Stimulated activated naive B cell treated with anti-CD40 and anti-IgM and Interleukin-4, amounts not matched to agents 10 μg/mL and 1 μg/mL and 100 μg/mL, for 72 hours (primary cell): ENCODE measurements at regions not wholly inside any gene's neighbourhood (a gene's known extent, or its start where the extent isn't known, plus 50 kb on each side); places are given as distances from the start of the nearest gene placed in this dataset.
A peak's percentile ranks its signal among the peaks of the same experiment; 100 is the strongest.
"Not testable (repeated sequence)": the region's sequence is repeated elsewhere in the genome, so short reads cannot be mapped to it uniquely, and the experiment has no call there.

Experiments
- ATAC-seq, 2 donors: fragments of 150-1000 bp; cut with Tn5 transposase; replicated peaks; 2 replicates each; pipeline ENCODE4 v1.10.0; 2021; ENCODE audit warnings: moderate library complexity in 1 of 2
- DNase-seq: peaks from one replicate; pipeline ENCODE4 v3.0.0; 2021
- H3K27ac Mint-ChIP-seq: one replicate; pipeline ENCODE4 v1.8.0; 2022; ENCODE audit warnings: mild to moderate bottlenecking, mixed read lengths
- H3K27me3 Mint-ChIP-seq, 2 donors: one replicate each; pipeline ENCODE4 v1.8.0; 2022; ENCODE audit warnings: mixed read lengths in 2 of 2
- H3K36me3 Mint-ChIP-seq, 2 donors: one replicate each; pipeline ENCODE4 v1.8.0; 2022; ENCODE audit warnings: mixed read lengths in 2 of 2, mild to moderate bottlenecking in 1 of 2
- H3K4me1 Mint-ChIP-seq, 2 donors: one replicate each; pipeline ENCODE4 v1.8.0; 2022; ENCODE audit warnings: mixed read lengths in 2 of 2, mild to moderate bottlenecking in 1 of 2
- H3K4me3 Mint-ChIP-seq, 2 donors: one replicate each; pipeline ENCODE4 v1.8.0; 2022; ENCODE audit warnings: mild to moderate bottlenecking in 2 of 2, mixed read lengths in 2 of 2, moderate library complexity in 1 of 2
- H3K9me3 Mint-ChIP-seq, 2 donors: one replicate each; pipeline ENCODE4 v1.8.0; 2022; ENCODE audit warnings: mixed read lengths in 2 of 2, mild to moderate bottlenecking in 1 of 2

GRCh38 chr9:72471096-72471495 is 50.3 kb upstream of the TMC1 start:
- H3K27ac Mint-ChIP-seq = no peak overlapping the region
- peaks cover 0 to 1% of the 10 kb centered on the region in 2 donors for H3K9me3 Mint-ChIP-seq
- no peak for DNase-seq
- no peak for ATAC-seq
- peaks cover 8 to 14% of the 10 kb centered on the region in 2 donors for H3K4me1 Mint-ChIP-seq
- no peak overlapping the region for H3K4me3 Mint-ChIP-seq
- peaks cover 0 to 4% of the 10 kb centered on the region in 2 donors for H3K27me3 Mint-ChIP-seq
- no peaks in the 10 kb centered on the region for H3K36me3 Mint-ChIP-seq

GRCh38 chr9:72467766-72468738 is 53.4 kb upstream of the TMC1 start:
- H3K9me3 Mint-ChIP-seq = peaks cover 0 to 1% of the 10 kb centered on the region in 2 donors
- DNase-seq (no peak), ATAC-seq (no peak)
- peaks cover 5 to 18% of the 10 kb centered on the region in 2 donors for H3K4me1 Mint-ChIP-seq
- no peaks in the 10 kb centered on the region for H3K36me3 Mint-ChIP-seq
- H3K27me3 Mint-ChIP-seq = peaks cover 4 to 6% of the 10 kb centered on the region in 2 donors
- H3K27ac Mint-ChIP-seq = no peak overlapping the region
- no peak overlapping the region for H3K4me3 Mint-ChIP-seq

GRCh38 chr9:72465593-72465984 is 55.8 kb upstream of the TMC1 start:
- peaks cover 0 to 6% of the 10 kb centered on the region in 2 donors for H3K27me3 Mint-ChIP-seq
- no peak overlapping the region for H3K27ac Mint-ChIP-seq
- DNase-seq = no peak
- peak overlapping the region in 1 of 2 donors; percentile 62 for H3K4me3 Mint-ChIP-seq
- H3K4me1 Mint-ChIP-seq = peaks cover 4 to 15% of the 10 kb centered on the region in 2 donors
- H3K9me3 Mint-ChIP-seq = no peaks in the 10 kb centered on the region
- no peaks in the 10 kb centered on the region for H3K36me3 Mint-ChIP-seq
- ATAC-seq = no peak

GRCh38 chr9:72464857-72465592 is 56.4 kb upstream of the TMC1 start:
- ATAC-seq (peak; percentile 42 to 47), DNase-seq (no peak)
- Mint-ChIP-seq H3K27me3 (peaks cover 0 to 6% of the 10 kb centered on the region in 2 donors), H3K4me1 (peaks cover 4 to 15% of the 10 kb centered on the region in 2 donors), H3K27ac (no peak overlapping the region), H3K4me3 (peak overlapping the region; percentile 62 to 69), H3K9me3 (no peaks in the 10 kb centered on the region), H3K36me3 (no peaks in the 10 kb centered on the region)

GRCh38 chr9:72462340-72462739 is 59.1 kb upstream of the TMC1 start:
- ATAC-seq (no peak), DNase-seq (no peak)
- no peak overlapping the region for H3K4me3 Mint-ChIP-seq
- no peaks in the 10 kb centered on the region for H3K36me3 Mint-ChIP-seq
- H3K4me1 Mint-ChIP-seq = peaks cover 4 to 15% of the 10 kb centered on the region in 2 donors
- peaks cover 0 to 6% of the 10 kb centered on the region in 2 donors for H3K27me3 Mint-ChIP-seq
- H3K27ac Mint-ChIP-seq = no peak overlapping the region
- no peaks in the 10 kb centered on the region for H3K9me3 Mint-ChIP-seq

- Mint-ChIP-seq H3K4me1 (peaks cover 4 to 13% of the 10 kb centered on the region in 2 donors), H3K9me3 (no peaks in the 10 kb centered on the region), H3K36me3 (no peaks in the 10 kb centered on the region), H3K4me3 (no peak overlapping the region), H3K27ac (no peak overlapping the region), H3K27me3 (peaks cover 6 to 7% of the 10 kb centered on the region in 2 donors)
- ATAC-seq (no peak), DNase-seq (no peak)
Measured at GRCh38 chr9:72460342-72461312, 60.8 kb upstream of the TMC1 start.

DNA sequence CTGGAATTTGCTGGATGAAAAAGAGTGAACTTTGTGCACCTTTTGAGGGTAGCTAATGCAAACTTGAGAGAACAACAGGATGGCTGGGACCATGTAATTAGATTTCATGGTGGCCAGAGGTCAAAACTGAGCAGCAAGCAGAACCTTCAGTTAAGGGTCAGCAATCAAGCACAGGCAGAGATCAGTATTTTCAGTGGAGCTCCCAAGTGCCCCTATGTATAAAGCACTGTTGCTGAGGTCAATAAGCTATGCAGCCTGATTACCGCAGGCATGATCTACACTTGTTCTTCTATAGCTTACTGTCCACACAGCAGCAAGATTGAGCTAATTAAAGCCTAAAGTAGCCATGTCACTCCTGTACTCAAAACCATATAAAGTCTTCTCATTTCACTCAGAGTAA is 62.1 kb upstream of the TMC1 start:
- H3K9me3 Mint-ChIP-seq = no peaks in the 10 kb centered on the region
- DNase-seq = no peak
- no peak overlapping the region for H3K27ac Mint-ChIP-seq
- no peaks in the 10 kb centered on the region for H3K4me1 Mint-ChIP-seq
- H3K27me3 Mint-ChIP-seq = peaks cover 4 to 6% of the 10 kb centered on the region in 2 donors
- H3K36me3 Mint-ChIP-seq = no peaks in the 10 kb centered on the region
- no peak overlapping the region for H3K4me3 Mint-ChIP-seq
- ATAC-seq = no peak

DNA sequence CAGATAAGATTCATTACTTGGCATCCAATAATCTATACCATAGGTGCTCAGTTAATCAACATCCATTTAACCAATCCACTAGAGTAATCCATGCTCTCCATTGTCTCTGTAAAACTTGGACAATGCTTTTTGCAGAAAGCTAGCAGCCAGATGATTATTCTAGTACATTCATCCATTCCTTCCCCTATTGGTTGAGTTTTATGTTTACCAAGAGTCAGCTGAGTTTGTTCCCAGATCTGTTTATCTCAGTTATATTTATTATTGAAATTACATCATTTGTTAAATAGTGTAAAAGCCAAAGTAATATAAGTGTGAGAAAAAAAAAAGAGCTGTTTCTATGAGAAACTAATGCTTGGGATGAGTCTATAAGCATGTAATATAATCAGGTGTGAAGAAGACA is 63.3 kb upstream of the TMC1 start:
- no peak for ATAC-seq
- Mint-ChIP-seq H3K27ac (no peak overlapping the region), H3K4me3 (no peak overlapping the region)

DNA sequence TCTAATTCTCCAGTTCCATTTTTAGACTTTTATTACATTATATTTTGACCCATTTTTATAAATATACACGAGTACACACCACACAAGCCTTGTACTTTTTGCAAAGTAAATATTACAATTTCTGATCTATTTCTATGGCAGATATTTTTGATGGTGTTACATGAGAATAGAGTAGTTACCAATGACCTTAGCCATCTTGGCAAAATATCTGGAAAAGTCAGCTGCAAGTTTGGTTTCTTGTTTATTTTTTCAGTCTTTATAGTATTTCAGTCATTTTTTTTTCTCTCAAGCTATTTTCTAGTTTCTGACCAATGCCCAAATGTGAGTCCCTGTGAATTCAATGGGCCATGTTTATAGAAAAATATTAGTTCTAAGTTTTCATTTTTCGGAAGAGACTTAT is 64.0 kb upstream of the TMC1 start:
- Mint-ChIP-seq H3K4me3 (no peak overlapping the region), H3K27ac (no peak overlapping the region), H3K36me3 (no peaks in the 10 kb centered on the region), H3K27me3 (peaks cover 4 to 6% of the 10 kb centered on the region in 2 donors), H3K9me3 (no peaks in the 10 kb centered on the region), H3K4me1 (no peaks in the 10 kb centered on the region)
- DNase-seq = no peak
- ATAC-seq = no peak

More for the DNA sequence above, 63.3 kb upstream of the TMC1 start:
- H3K36me3 Mint-ChIP-seq = no peaks in the 10 kb centered on the region
- H3K27me3 Mint-ChIP-seq = peaks cover 4 to 6% of the 10 kb centered on the region in 2 donors
- no peak for DNase-seq
- H3K4me1 Mint-ChIP-seq = no peaks in the 10 kb centered on the region
- H3K9me3 Mint-ChIP-seq = no peaks in the 10 kb centered on the region

DNA sequence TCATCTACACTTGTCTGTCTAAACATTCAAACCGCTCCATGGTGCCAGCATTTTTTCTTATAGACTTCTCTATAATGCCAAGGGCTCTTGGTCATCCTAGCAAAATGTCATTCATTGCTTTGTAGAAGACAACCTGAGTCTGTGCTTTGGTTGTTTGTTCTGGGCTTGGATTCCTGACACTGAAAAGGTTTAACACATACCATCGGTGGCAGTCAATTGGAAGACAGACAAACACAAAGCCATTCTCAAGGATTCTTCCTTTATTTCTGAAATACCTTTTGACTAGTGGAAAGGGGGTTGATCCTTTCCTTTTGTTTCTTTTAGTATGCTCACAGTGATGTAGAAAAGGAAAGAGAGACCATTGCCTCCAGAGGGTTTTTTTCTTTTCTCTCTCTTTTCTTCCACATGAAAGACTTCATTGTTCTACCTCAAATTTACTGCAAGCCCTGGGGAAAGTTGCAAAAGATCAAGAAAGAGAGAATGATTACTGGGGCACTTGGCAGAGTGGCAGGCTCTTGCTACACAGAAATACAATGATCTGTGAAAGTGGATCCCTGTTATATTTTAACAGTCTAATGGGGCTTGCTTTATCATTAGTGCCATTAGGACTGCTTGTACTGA is 66.4 kb upstream of the TMC1 start:
- Mint-ChIP-seq H3K36me3 (no peaks in the 10 kb centered on the region), H3K9me3 (no peaks in the 10 kb centered on the region), H3K27ac (no peak overlapping the region), H3K27me3 (peaks cover 4 to 6% of the 10 kb centered on the region in 2 donors), H3K4me3 (no peak overlapping the region), H3K4me1 (no peaks in the 10 kb centered on the region)
- no peak for DNase-seq
- ATAC-seq = no peak

- Mint-ChIP-seq H3K27me3 (peaks cover 6 to 13% of the 10 kb centered on the region in 2 donors), H3K36me3 (no peaks in the 10 kb centered on the region), H3K4me3 (no peak overlapping the region), H3K4me1 (no peaks in the 10 kb centered on the region), H3K9me3 (no peaks in the 10 kb centered on the region), H3K27ac (no peak overlapping the region)
- no peak for ATAC-seq
- no peak for DNase-seq
Measured at GRCh38 chr9:72453797-72454196, 67.6 kb upstream of the TMC1 start.

DNA sequence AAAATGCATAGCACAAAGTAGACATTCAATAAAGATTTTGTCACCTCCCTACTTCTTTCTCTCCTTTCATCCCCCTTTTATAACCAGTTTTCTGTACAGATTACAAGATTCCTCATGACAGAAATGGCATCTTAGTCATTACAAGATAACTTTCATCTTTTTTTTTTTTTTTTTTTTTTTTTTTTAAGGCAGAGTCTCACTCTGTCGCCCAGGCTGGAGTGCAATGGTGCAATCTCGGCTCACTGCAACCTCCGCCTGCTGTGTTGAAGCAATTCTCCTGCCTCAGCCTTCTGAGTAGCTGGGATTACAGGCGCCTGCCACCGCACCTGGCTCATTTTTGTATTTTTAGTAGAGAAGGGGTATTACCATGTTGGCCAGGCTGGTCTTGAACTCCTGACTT is 75.2 kb upstream of the TMC1 start:
- Mint-ChIP-seq H3K27me3 (peaks cover 0 to 12% of the 10 kb centered on the region in 2 donors), H3K4me1 (peaks cover 27 to 39% of the 10 kb centered on the region in 2 donors)
- not testable (repeated sequence) for H3K36me3 Mint-ChIP-seq, H3K4me3 Mint-ChIP-seq, H3K9me3 Mint-ChIP-seq, ATAC-seq, H3K27ac Mint-ChIP-seq, DNase-seq

GRCh38 chr9:72445306-72445995 is 76.0 kb upstream of the TMC1 start:
- H3K4me1 Mint-ChIP-seq = peaks cover 28 to 41% of the 10 kb centered on the region in 2 donors
- no peak for DNase-seq
- H3K4me3 Mint-ChIP-seq = peak overlapping the region in 1 of 2 donors; percentile 1
- H3K9me3 Mint-ChIP-seq = peaks cover 0 to 3% of the 10 kb centered on the region in 2 donors
- peak overlapping the region; percentile 3 for H3K27ac Mint-ChIP-seq
- ATAC-seq = no peak
- H3K27me3 Mint-ChIP-seq = peaks cover 0 to 12% of the 10 kb centered on the region in 2 donors
- H3K36me3 Mint-ChIP-seq = no peaks in the 10 kb centered on the region
